ENCODE measurements at regions not wholly inside any gene's neighbourhood (a gene's known extent, or its start where the extent isn't known, plus 50 kb on each side); places are given as distances from the start of the nearest gene placed in this dataset.

DNA sequence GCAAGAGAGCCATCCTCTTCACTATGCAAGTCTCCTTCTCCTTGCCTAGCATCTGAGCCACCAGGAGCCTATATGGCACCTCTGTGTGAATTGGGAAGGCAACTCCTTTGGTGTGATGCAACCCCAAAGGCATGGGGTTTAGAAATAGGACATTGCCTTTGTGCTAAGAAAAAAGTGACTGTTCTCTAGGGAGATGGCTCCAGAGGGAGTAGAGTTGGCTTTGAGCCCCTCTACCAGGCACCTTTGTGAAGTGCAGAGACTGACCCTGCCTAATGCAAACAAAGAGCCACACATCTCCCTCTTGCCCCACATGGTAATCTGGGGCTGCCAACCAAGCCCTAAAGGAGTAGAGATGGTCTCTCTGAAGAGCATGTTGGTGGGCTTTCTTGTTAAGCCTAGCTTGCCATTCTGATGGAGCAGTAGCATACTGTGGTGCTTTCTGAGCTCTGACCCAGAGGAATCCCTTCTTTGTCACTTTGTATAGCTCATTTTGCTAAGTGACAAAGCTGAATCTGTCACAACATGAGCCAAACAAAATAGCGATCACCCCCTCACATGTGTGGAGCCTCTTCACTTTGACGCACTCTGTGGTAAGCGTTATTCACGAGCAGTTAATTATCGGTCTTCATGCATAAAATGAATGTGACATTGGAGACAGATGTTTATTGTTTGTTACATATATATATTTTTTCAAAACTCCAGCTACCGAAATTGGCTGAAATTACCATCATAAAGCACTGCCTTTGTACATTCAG, 74.4 kb downstream of the RWDD3 start (continued):
- TF ChIP-seq, protein P1, sequence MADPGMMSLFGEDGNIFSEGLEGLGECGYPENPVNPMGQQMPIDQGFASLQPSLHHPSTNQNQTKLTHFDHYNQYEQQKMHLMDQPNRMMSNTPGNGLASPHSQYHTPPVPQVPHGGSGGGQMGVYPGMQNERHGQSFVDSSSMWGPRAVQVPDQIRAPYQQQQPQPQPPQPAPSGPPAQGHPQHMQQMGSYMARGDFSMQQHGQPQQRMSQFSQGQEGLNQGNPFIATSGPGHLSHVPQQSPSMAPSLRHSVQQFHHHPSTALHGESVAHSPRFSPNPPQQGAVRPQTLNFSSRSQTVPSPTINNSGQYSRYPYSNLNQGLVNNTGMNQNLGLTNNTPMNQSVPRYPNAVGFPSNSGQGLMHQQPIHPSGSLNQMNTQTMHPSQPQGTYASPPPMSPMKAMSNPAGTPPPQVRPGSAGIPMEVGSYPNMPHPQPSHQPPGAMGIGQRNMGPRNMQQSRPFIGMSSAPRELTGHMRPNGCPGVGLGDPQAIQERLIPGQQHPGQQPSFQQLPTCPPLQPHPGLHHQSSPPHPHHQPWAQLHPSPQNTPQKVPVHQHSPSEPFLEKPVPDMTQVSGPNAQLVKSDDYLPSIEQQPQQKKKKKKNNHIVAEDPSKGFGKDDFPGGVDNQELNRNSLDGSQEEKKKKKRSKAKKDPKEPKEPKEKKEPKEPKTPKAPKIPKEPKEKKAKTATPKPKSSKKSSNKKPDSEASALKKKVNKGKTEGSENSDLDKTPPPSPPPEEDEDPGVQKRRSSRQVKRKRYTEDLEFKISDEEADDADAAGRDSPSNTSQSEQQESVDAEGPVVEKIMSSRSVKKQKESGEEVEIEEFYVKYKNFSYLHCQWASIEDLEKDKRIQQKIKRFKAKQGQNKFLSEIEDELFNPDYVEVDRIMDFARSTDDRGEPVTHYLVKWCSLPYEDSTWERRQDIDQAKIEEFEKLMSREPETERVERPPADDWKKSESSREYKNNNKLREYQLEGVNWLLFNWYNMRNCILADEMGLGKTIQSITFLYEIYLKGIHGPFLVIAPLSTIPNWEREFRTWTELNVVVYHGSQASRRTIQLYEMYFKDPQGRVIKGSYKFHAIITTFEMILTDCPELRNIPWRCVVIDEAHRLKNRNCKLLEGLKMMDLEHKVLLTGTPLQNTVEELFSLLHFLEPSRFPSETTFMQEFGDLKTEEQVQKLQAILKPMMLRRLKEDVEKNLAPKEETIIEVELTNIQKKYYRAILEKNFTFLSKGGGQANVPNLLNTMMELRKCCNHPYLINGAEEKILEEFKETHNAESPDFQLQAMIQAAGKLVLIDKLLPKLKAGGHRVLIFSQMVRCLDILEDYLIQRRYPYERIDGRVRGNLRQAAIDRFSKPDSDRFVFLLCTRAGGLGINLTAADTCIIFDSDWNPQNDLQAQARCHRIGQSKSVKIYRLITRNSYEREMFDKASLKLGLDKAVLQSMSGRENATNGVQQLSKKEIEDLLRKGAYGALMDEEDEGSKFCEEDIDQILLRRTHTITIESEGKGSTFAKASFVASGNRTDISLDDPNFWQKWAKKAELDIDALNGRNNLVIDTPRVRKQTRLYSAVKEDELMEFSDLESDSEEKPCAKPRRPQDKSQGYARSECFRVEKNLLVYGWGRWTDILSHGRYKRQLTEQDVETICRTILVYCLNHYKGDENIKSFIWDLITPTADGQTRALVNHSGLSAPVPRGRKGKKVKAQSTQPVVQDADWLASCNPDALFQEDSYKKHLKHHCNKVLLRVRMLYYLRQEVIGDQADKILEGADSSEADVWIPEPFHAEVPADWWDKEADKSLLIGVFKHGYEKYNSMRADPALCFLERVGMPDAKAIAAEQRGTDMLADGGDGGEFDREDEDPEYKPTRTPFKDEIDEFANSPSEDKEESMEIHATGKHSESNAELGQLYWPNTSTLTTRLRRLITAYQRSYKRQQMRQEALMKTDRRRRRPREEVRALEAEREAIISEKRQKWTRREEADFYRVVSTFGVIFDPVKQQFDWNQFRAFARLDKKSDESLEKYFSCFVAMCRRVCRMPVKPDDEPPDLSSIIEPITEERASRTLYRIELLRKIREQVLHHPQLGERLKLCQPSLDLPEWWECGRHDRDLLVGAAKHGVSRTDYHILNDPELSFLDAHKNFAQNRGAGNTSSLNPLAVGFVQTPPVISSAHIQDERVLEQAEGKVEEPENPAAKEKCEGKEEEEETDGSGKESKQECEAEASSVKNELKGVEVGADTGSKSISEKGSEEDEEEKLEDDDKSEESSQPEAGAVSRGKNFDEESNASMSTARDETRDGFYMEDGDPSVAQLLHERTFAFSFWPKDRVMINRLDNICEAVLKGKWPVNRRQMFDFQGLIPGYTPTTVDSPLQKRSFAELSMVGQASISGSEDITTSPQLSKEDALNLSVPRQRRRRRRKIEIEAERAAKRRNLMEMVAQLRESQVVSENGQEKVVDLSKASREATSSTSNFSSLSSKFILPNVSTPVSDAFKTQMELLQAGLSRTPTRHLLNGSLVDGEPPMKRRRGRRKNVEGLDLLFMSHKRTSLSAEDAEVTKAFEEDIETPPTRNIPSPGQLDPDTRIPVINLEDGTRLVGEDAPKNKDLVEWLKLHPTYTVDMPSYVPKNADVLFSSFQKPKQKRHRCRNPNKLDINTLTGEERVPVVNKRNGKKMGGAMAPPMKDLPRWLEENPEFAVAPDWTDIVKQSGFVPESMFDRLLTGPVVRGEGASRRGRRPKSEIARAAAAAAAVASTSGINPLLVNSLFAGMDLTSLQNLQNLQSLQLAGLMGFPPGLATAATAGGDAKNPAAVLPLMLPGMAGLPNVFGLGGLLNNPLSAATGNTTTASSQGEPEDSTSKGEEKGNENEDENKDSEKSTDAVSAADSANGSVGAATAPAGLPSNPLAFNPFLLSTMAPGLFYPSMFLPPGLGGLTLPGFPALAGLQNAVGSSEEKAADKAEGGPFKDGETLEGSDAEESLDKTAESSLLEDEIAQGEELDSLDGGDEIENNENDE (IDR thresholded peaks at IDR 0.05; ENCODE audit: insufficient replicate concordance, low read length): no peak

Data from H1 (cell line).